Esophagus (tissue), 2 donors: ENCODE measurements at regions not wholly inside any gene's neighbourhood (a gene's known extent, or its start where the extent isn't known, plus 50 kb on each side); places are given as distances from the start of the nearest gene placed in this dataset.

Experiments used
- H3K27ac ChIP-seq, 2 donors: one replicate each; pipeline ENCODE4 v1.5.1; 2013; ENCODE audit warnings: low read depth in 2 of 2, mild to moderate bottlenecking in 2 of 2, inconsistent platforms in 1 of 2, low read length in 1 of 2, moderate library complexity in 1 of 2
- H3K27me3 ChIP-seq, 2 donors: one replicate each; pipeline ENCODE4 v1.6.1; 2013; ENCODE audit warnings: low read length in 2 of 2, control low read depth in 1 of 2, mild to moderate bottlenecking in 1 of 2; ENCODE audit not compliant: insufficient read depth in 2 of 2, control insufficient read depth in 1 of 2
- H3K36me3 ChIP-seq, 2 donors: one replicate each; pipeline ENCODE4 v1.6.1; 2013; ENCODE audit warnings: low read length in 1 of 2; ENCODE audit not compliant: control insufficient read depth in 2 of 2, insufficient read depth in 2 of 2
- H3K4me1 ChIP-seq, 2 donors: one replicate each; pipeline ENCODE4 v1.6.1; 2013; ENCODE audit warnings: low read length in 1 of 2; ENCODE audit not compliant: control insufficient read depth in 2 of 2, insufficient read depth in 2 of 2
- H3K4me3 ChIP-seq, 2 donors: one replicate each; pipeline ENCODE4 v1.5.1; 2013; ENCODE audit warnings: low read length in 2 of 2, mild to moderate bottlenecking in 2 of 2, low read depth in 1 of 2, moderate library complexity in 1 of 2
- H3K9me3 ChIP-seq, 2 donors: one replicate each; pipeline ENCODE4 v1.6.1; 2013; ENCODE audit warnings: mild to moderate bottlenecking in 2 of 2, low read depth in 1 of 2, low read length in 1 of 2, moderate library complexity in 1 of 2; ENCODE audit not compliant: control insufficient read depth in 2 of 2, insufficient read depth in 1 of 2
- WGBS, 2 donors: extraction: QIAGEN DNeasy Blood & Tissue Kit; methylation state at CpG; one replicate each; pipeline ENCODE4 v1.1.7; 2013; 5-methylcytosine and 5-hydroxymethylcytosine counted together
- donor health status: healthy with polysubstance abuse.
- donor health status: Bipolar disorder and iron deficiency.

DNA sequence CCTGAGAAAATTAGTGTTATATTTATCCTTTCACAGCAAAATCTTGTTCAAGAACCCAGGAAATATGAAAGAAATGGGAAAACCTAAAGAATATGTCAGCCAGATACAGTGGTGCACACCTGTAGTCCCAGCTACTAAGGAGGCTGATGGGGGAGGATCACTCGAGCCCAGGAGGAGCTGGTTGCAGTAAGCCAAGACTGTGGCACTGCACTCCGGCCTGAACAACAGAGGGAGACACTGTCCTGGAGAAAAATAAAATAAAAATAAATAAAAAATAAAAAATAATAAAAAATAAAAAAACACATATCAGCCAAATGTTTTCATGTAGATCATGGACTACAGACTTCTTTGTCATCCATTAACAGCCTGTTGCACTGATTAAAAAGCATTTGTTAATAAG is 244.8 kb upstream of the KLHL1 start:
- H3K9me3 ChIP-seq: no peaks in the 10 kb centered on the region
- no peaks in the 10 kb centered on the region for H3K4me1 ChIP-seq
- no peak overlapping the region for H3K4me3 ChIP-seq
- WGBS, 2 donors: 26 to 28% methylated on average over 2 of the region's 2 CpGs
- H3K27me3 ChIP-seq: no peaks in the 10 kb centered on the region
- H3K36me3 ChIP-seq: no peaks in the 10 kb centered on the region
- no peak overlapping the region for H3K27ac ChIP-seq

DNA sequence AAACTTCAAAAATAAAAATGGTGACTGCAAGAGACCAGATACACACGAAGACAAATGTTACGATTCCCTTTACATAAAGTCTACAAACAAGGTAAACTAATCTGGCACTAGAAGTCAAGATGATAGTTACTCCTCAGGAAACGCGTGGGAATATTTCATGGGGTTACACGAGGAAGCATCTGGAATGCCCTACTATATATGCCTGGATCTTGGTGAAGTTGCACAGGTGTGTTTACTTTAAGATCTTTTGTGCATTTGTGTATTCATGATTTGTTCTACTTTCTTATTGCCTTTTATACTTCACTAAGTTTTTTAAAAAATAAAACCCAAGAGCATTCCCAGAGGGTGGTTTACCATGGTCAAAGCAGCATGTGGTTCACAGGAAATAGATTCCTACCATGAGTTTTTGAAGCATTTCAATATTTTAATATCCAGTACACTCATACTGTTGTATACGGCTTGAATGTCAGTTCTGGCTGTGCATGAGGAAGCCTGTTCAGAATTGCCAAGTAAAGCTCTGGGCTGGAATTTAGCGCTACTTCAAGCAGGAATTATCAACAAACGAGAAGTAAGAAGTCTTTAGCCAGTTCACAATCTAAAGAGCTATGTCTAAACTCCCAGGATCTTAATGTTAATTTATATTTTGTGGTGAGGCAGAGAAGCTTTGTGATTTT is 239.8 kb upstream of the KLHL1 start:
- Histone ChIP-seq H3K9me3 (no peaks in the 10 kb centered on the region), H3K4me3 (no peak overlapping the region), H3K27me3 (no peaks in the 10 kb centered on the region), H3K4me1 (no peaks in the 10 kb centered on the region), H3K27ac (no peak overlapping the region), H3K36me3 (no peaks in the 10 kb centered on the region)
- 46 to 54% methylated on average over 8 of the region's 8 CpGs for WGBS, 2 donors

DNA sequence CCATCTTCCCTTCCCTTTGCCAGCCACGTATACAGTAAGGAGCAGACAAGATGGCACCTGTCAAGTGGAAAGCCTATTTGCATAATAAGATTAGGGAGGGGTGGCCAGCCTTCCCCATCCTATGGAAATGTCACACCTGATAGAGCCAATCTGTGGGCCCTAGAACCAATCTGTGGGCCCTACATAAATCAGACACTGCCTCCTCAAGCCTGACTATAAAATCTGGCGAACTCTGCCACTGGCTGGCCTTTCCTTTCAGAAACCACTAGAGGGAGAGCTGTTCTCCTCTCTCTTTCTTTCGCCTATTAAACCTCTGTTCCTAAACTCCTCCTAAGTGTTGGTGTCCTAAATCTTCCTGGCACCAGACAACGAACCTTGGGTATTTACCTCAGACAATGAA is 231.5 kb upstream of the KLHL1 start:
- Histone ChIP-seq H3K27ac (no peak overlapping the region), H3K9me3 (no peaks in the 10 kb centered on the region), H3K27me3 (no peaks in the 10 kb centered on the region), H3K4me1 (no peaks in the 10 kb centered on the region), H3K4me3 (no peak overlapping the region), H3K36me3 (no peaks in the 10 kb centered on the region)
- 55 to 65% methylated on average over 4 of the region's 4 CpGs for WGBS, 2 donors

DNA sequence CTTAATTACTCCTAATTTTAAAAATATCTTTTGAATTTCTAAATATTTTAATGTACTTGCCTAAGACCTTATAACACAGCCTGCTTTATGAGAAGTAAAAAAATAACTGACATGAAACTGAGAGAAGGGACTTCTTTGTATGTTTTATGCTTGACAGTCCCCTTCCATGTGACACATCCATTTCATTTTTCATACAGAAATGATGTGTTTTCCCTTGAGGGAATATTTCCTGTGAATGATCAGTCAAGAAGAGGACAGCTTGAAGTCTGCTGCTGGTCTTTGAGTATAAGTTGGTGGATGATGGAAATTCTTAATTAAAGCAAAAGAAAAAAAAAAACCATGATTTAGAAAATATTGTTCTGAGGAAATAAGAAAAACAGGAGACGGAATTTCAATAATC is 230.4 kb upstream of the KLHL1 start:
- Histone ChIP-seq H3K27me3 (no peaks in the 10 kb centered on the region), H3K9me3 (no peaks in the 10 kb centered on the region), H3K36me3 (no peaks in the 10 kb centered on the region), H3K27ac (no peak overlapping the region), H3K4me3 (no peak overlapping the region), H3K4me1 (no peaks in the 10 kb centered on the region)
- 70 to 71% methylated on average over 1 of the region's 1 CpG for WGBS, 2 donors

DNA sequence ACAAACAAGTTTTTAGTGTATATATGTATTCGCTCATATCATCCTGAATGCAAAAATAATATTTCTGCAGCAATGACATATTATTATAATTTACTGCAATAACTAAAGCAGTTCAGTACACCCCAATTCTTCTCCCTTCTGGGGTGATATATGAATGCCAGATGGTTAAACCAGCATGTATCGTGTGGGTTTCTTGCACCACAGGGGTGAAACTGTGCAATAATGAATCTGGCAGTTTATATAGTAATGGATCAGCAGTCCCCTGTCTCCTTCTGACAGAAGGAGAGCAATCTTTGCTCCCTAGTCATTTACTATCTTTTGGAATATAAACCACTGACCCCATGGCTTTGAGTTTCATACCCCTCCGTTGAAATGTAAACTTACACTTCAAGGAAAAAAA is 228.6 kb upstream of the KLHL1 start:
- H3K27me3 ChIP-seq: no peaks in the 10 kb centered on the region
- H3K27ac ChIP-seq: no peak overlapping the region
- no peak overlapping the region for H3K4me3 ChIP-seq
- no peaks in the 10 kb centered on the region for H3K4me1 ChIP-seq
- H3K36me3 ChIP-seq: no peaks in the 10 kb centered on the region
- H3K9me3 ChIP-seq: no peaks in the 10 kb centered on the region
- WGBS, 2 donors: 65 to 69% methylated on average over 3 of the region's 3 CpGs

DNA sequence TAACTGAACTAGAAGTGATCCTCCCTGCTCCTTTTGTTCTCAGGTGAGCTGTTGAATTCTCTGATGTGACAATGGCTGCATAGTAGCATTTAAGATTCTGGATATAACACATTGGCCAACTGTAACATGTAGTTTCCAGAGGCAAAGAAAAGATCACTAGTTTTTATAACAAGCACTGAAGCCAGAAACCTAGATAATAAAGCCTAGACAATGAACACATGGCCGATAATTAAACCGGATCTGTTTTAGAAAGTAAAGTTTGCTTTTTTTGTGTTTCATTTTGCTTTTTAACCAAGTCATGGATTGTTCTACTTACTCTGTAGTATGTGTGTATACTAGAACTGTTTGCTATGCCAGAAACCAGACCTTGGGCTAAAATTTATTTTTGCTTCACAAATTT is 225.5 kb upstream of the KLHL1 start:
- H3K4me3 ChIP-seq: no peak overlapping the region
- no peaks in the 10 kb centered on the region for H3K9me3 ChIP-seq
- no peaks in the 10 kb centered on the region for H3K36me3 ChIP-seq
- H3K27me3 ChIP-seq: no peaks in the 10 kb centered on the region
- no peak overlapping the region for H3K27ac ChIP-seq
- WGBS, 2 donors: 59 to 65% methylated on average over 2 of the region's 2 CpGs
- H3K4me1 ChIP-seq: no peaks in the 10 kb centered on the region

DNA sequence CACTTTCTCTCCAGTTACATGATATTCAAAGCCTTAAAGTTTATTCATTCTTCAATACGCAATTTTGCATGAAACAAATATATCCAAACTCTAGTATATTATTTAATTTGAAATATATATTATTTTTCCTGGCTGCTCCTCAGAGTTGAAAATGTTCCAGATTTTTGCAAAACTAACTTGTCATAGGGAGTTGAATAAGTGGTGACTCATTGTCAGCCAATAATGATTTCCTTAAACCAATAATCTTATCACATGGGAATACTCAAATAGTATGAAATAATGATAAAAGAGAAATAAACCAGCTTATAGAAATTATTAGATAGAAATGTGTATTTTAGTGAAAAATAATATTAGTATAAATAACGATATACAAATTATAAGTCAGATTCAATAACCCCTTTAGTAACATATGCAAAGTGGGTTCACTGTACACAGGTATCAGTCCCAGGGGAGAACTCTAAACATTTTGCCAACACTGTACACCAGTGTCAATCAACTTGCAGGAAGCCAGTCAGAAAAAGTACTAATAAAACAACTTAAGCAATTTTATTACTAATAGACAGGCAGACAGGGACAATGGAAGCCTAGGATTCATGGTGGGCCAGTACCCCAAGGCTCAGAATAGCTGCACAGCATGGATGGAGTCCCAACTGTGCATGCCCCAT is 222.6 kb upstream of the KLHL1 start:
- 81 to 88% methylated on average over 2 of the region's 2 CpGs for WGBS, 2 donors
- Histone ChIP-seq H3K36me3 (no peaks in the 10 kb centered on the region), H3K4me3 (no peak overlapping the region), H3K27ac (no peak overlapping the region), H3K27me3 (no peaks in the 10 kb centered on the region), H3K4me1 (no peaks in the 10 kb centered on the region), H3K9me3 (no peaks in the 10 kb centered on the region)

DNA sequence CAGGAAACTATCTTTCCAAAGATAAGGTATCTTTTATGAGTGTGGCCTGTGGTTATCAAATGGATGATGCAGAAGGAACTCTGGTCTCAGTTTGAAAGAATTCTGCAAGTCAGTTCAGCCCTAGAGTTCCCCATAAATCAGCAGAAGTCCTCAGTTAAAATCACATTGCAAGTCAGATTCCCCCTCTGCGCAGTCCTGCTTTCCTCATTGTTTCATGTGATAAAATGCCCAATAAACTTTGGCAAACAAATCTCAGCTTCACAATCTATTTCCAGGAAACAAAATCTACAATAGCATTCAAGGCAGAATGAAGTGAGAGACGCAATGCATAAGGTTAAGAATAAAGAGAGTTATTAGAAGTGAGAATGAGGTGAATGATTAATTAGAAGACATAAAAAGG is 216.3 kb upstream of the KLHL1 start:
- no peaks in the 10 kb centered on the region for H3K4me1 ChIP-seq
- no peaks in the 10 kb centered on the region for H3K9me3 ChIP-seq
- WGBS, 2 donors: 66 to 68% methylated on average over 2 of the region's 2 CpGs
- H3K4me3 ChIP-seq: no peak overlapping the region
- H3K27ac ChIP-seq: no peak overlapping the region
- no peaks in the 10 kb centered on the region for H3K27me3 ChIP-seq
- H3K36me3 ChIP-seq: no peaks in the 10 kb centered on the region

DNA sequence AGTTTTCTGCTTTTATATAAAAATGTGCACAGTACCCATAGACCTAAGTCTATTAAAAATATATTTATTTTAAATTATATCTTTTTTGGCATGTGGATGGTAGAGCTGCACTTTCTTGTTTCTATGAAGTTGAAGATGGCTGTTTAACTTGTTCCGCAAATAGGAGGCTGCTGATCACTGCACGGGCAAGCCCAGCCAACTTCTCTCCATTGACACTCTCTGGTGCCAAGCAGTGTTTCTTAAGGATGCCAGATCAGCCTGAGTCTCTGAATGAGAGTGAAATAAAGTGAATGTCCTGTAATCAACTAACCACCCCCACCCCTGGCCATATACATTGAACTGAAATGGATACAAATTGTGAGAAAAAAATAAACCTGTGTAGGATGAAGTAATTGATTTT is 202.9 kb upstream of the KLHL1 start:
- Histone ChIP-seq H3K27me3 (no peaks in the 10 kb centered on the region), H3K4me1 (no peaks in the 10 kb centered on the region), H3K27ac (no peak overlapping the region), H3K4me3 (no peak overlapping the region), H3K9me3 (no peaks in the 10 kb centered on the region), H3K36me3 (no peaks in the 10 kb centered on the region)
- 54 to 59% methylated on average over 2 of the region's 2 CpGs for WGBS, 2 donors
